HG03108 (cell line): ENCODE measurements at regions not wholly inside any gene's neighbourhood (a gene's known extent, or its start where the extent isn't known, plus 50 kb on each side); places are given as distances from the start of the nearest gene placed in this dataset.
A peak's percentile ranks its signal among the peaks of the same experiment; 100 is the strongest.
"Not testable (repeated sequence)": the region's sequence is repeated elsewhere in the genome, so short reads cannot be mapped to it uniquely, and the experiment has no call there.

Experiments used
- ATAC-seq: cut with Tn5 transposase; IDR thresholded peaks from one replicate; pipeline ENCODE4 v1.9.1; 2021; ENCODE audit warnings: moderate library complexity; ENCODE audit not compliant: unreplicated experiment

- no peak for ATAC-seq
Observed at GRCh38 chr12:96085475-96085874, 50.1 kb upstream of the LTA4H start.

GRCh38 chr12:96086190-96086589 is 50.8 kb upstream of the LTA4H start:
- ATAC-seq: not testable (repeated sequence)

GRCh38 chr12:96091833-96092232 is 56.4 kb upstream of the LTA4H start:
- ATAC-seq: no peak

GRCh38 chr12:96093543-96094196 is 58.3 kb upstream of the LTA4H start:
- no peak for ATAC-seq

- no peak for ATAC-seq
Observed at GRCh38 chr12:96094201-96094600, 58.8 kb upstream of the LTA4H start.

- no peak for ATAC-seq
Observed at GRCh38 chr12:96098631-96099030, 63.2 kb upstream of the LTA4H start.

GRCh38 chr12:96099421-96099820 is 64.0 kb upstream of the LTA4H start:
- no peak for ATAC-seq

GRCh38 chr12:96099986-96100385 is 64.6 kb upstream of the LTA4H start:
- ATAC-seq: no peak

- no peak for ATAC-seq
Observed at GRCh38 chr12:96101806-96102205, 66.4 kb upstream of the LTA4H start.

GRCh38 chr12:96103067-96103644 is 67.8 kb upstream of the LTA4H start:
- ATAC-seq: no peak

GRCh38 chr12:96104566-96104965 is 69.2 kb upstream of the LTA4H start:
- no peak for ATAC-seq

GRCh38 chr12:96106137-96106536 is 70.8 kb upstream of the LTA4H start:
- no peak for ATAC-seq

GRCh38 chr12:96107236-96107635 is 71.8 kb upstream of the LTA4H start:
- no peak for ATAC-seq

GRCh38 chr12:96108321-96108720 is 72.9 kb upstream of the LTA4H start:
- no peak for ATAC-seq

- ATAC-seq: not testable (repeated sequence)
Observed at GRCh38 chr12:96108941-96109340, 73.6 kb upstream of the LTA4H start.

- ATAC-seq: no peak
Observed at GRCh38 chr12:96112733-96113132, 77.3 kb upstream of the LTA4H start.

- no peak for ATAC-seq
Observed at GRCh38 chr12:96117460-96117859, 76.7 kb upstream of the ELK3 start.

GRCh38 chr12:96120359-96121100 is 73.6 kb upstream of the ELK3 start:
- ATAC-seq: peak; percentile 59

GRCh38 chr12:96121271-96121711 is 72.9 kb upstream of the ELK3 start:
- ATAC-seq: no peak

GRCh38 chr12:96128292-96128691 is 65.9 kb upstream of the ELK3 start:
- ATAC-seq: not testable (repeated sequence)

- no peak for ATAC-seq
Observed at GRCh38 chr12:96130396-96131059, 63.6 kb upstream of the ELK3 start.
